Prostate gland (tissue), 2 donors: ENCODE measurements at regions not wholly inside any gene's neighbourhood (a gene's known extent, or its start where the extent isn't known, plus 50 kb on each side); places are given as distances from the start of the nearest gene placed in this dataset.

Experiments
- CTCF ChIP-seq, 4 experiments: fragments of 200-600 bp in 2 of 4; fragments of 450-650 bp in 2 of 4; sonication (generic) in 2 of 4; IDR thresholded peaks; 1 replicate in 3 of 4; 2 replicates in 1 of 4; pipeline ENCODE4 v1.5.1; 2016 to 2019; ENCODE audit warnings: antibody characterized with exemption in 4 of 4, mild to moderate bottlenecking in 2 of 4, moderate library complexity in 2 of 4
- POLR2A ChIP-seq: fragments of 450-650 bp; IDR thresholded peaks from one replicate; pipeline ENCODE4 v1.6.1; 2016; ENCODE audit warnings: antibody characterized with exemption, mild to moderate bottlenecking

- TF ChIP-seq CTCF (IDR thresholded peaks at IDR 0.05) = no peak
- TF ChIP-seq POLR2A = no peak
These were observed 472.5 kb upstream of the PIK3C3 start for GRCh38 chr18:41482501-41482900.
